H1 (cell line): ENCODE measurements at regions not wholly inside any gene's neighbourhood (a gene's known extent, or its start where the extent isn't known, plus 50 kb on each side); places are given as distances from the start of the nearest gene placed in this dataset.

Experiments
- CTCF ChIA-PET: fragments of 300-600 bp; sonication (Branson Sonifier 250); formaldehyde crosslinking; loops from one replicate; lab custom pipeline; 2021; ENCODE audit not compliant: partially characterized antibody; lab: Charles Lee
- POLR2A ChIA-PET: fragments of 300-600 bp; sonication (Branson Sonifier 250); formaldehyde crosslinking; loops from one replicate; lab custom pipeline; 2021; ENCODE audit warnings: inconsistent platforms; ENCODE audit not compliant: partially characterized antibody; lab: Charles Lee
- DNase-seq, 2 experiments: peaks; one replicate each; pipeline versions ENCODE4 v3.0.0 to v3.0.0-alpha.2; 2010 to 2022; ENCODE audit warnings: low spot score in 2 of 2, low read depth in 1 of 2, mixed read lengths in 1 of 2
- FAIRE-seq: peaks from 2 replicates; lab custom pipeline; 2011; peaks lifted over from hg19 to GRCh38; lab: Jason Lieb, UNC
- H2AFZ ChIP-seq: 2 replicates; pipeline ENCODE4 v1.8.1; 2012; ENCODE audit warnings: low read length, inconsistent platforms
- H2AK5ac ChIP-seq: 2 replicates; pipeline ENCODE4 v1.6.1; 2013; ENCODE audit warnings: low read depth, low read length
- H2BK120ac ChIP-seq: replicated peaks from 2 replicates; pipeline ENCODE3; 2013; ENCODE audit warnings: low read depth, low read length, inconsistent platforms
- H2BK12ac ChIP-seq: 2 replicates; pipeline ENCODE4 v1.6.1; 2013; ENCODE audit warnings: low read depth, low read length
- H2BK15ac ChIP-seq: 2 replicates; pipeline ENCODE4 v1.6.1; 2013; ENCODE audit warnings: low read length
- H2BK20ac ChIP-seq: 2 replicates; pipeline ENCODE4 v1.6.1; 2013; ENCODE audit warnings: low read length
- H2BK5ac ChIP-seq: 2 replicates; pipeline ENCODE4 v1.6.1; 2013; ENCODE audit warnings: low read depth, low read length
- H3K14ac ChIP-seq: 2 replicates; pipeline ENCODE4 v1.6.1; 2013; ENCODE audit warnings: inconsistent platforms; ENCODE audit not compliant: insufficient read length
- H3K18ac ChIP-seq: 2 replicates; pipeline ENCODE4 v1.6.1; 2013; ENCODE audit warnings: low read length; ENCODE audit errors: extremely low read depth
- H3K23ac ChIP-seq: 2 replicates; pipeline ENCODE4 v1.6.1; 2013; ENCODE audit warnings: inconsistent platforms; ENCODE audit not compliant: insufficient read length
- H3K23me2 ChIP-seq: 2 replicates; pipeline ENCODE4 v1.6.1; 2013; ENCODE audit warnings: low read depth, low read length
- H3K27ac ChIP-seq: 2 replicates; pipeline ENCODE4 v1.6.1; 2011; ENCODE audit warnings: low read depth, low read length, inconsistent platforms
- H3K27me3 ChIP-seq, 4 experiments: replicated peaks in 1 of 4; 1 replicate in 1 of 4; 2 replicates in 3 of 4; pipeline versions ENCODE4 v1.6.1 to v1.8.1; 2011 to 2013; ENCODE audit warnings: low read length in 3 of 4, mild to moderate bottlenecking in 3 of 4, inconsistent platforms in 2 of 4, mixed read lengths in 2 of 4, moderate library complexity in 1 of 4; ENCODE audit not compliant: control insufficient read depth in 3 of 4, insufficient read depth in 3 of 4; ENCODE audit errors: extremely low read depth in 1 of 4
- H3K36me3 ChIP-seq, 4 experiments: 2 replicates each; pipeline versions ENCODE4 v1.6.1 to v1.8.1; 2011 to 2013; ENCODE audit warnings: mild to moderate bottlenecking in 4 of 4, low read length in 3 of 4, moderate library complexity in 2 of 4, control low read depth in 1 of 4, inconsistent platforms in 1 of 4; ENCODE audit not compliant: insufficient read depth in 4 of 4, control insufficient read depth in 2 of 4
- H3K4ac ChIP-seq: replicated peaks from 2 replicates; pipeline ENCODE3; 2013; ENCODE audit warnings: low read length, low read depth, mixed read lengths, inconsistent platforms; ENCODE audit not compliant: insufficient read length
- H3K4me1 ChIP-seq, 4 experiments: replicated peaks in 1 of 4; 1 replicate in 1 of 4; 2 replicates in 3 of 4; pipeline versions ENCODE4 v1.6.1 to v1.8.1; 2011 to 2013; ENCODE audit warnings: low read length in 3 of 4, inconsistent platforms in 2 of 4, mixed read lengths in 1 of 4; ENCODE audit not compliant: insufficient read depth in 4 of 4, control insufficient read depth in 3 of 4
- H3K4me2 ChIP-seq, 2 experiments: 2 replicates each; pipeline versions ENCODE4 v1.6.1 to v1.8.1; 2011 to 2013; ENCODE audit warnings: low read depth in 2 of 2, low read length in 2 of 2, control low read depth in 1 of 2, inconsistent platforms in 1 of 2, mild to moderate bottlenecking in 1 of 2; ENCODE audit not compliant: insufficient read depth in 1 of 2
- H3K4me3 ChIP-seq, 4 experiments: fragments of 200-600, 300-600 bp in 1 of 4; sonication (generic), shearing (Covaris generic), sonication (Bioruptor Twin) in 1 of 4; 2 replicates each; pipeline versions ENCODE4 v1.5.1 to v1.8.1; 2011 to 2016; ENCODE audit warnings: low read length in 4 of 4, low read depth in 3 of 4, control low read depth in 2 of 4, inconsistent platforms in 2 of 4, mild to moderate bottlenecking in 2 of 4, mixed read lengths in 1 of 4, moderate library complexity in 1 of 4; ENCODE audit not compliant: insufficient read depth in 2 of 4; ENCODE audit errors: extremely low read depth in 1 of 4
- H3K56ac ChIP-seq: replicated peaks from 2 replicates; pipeline ENCODE3; 2013; ENCODE audit warnings: low read depth, mild to moderate bottlenecking, mixed read lengths, low read length, inconsistent platforms; ENCODE audit not compliant: insufficient read length
- H3K79me1 ChIP-seq: 2 replicates; pipeline ENCODE4 v1.6.1; 2013; ENCODE audit warnings: low read depth, low read length, control low read depth
- H3K79me2 ChIP-seq, 2 experiments: 2 replicates each; pipeline versions ENCODE4 v1.6.1 to v1.8.1; 2012 to 2013; ENCODE audit warnings: low read length in 2 of 2, mild to moderate bottlenecking in 2 of 2, inconsistent platforms in 1 of 2; ENCODE audit not compliant: insufficient read depth in 2 of 2, control insufficient read depth in 1 of 2
- H3K9ac ChIP-seq, 4 experiments: replicated peaks in 1 of 4; 1 replicate in 1 of 4; 2 replicates in 3 of 4; pipeline versions ENCODE4 v1.6.1 to v1.8.1; 2011 to 2013; ENCODE audit warnings: low read depth in 3 of 4, low read length in 3 of 4, control low read depth in 2 of 4, mild to moderate bottlenecking in 2 of 4, moderate library complexity in 2 of 4, inconsistent platforms in 1 of 4; ENCODE audit errors: extremely low read depth in 1 of 4
- H3K9me3 ChIP-seq, 2 experiments: 2 replicates each; pipeline versions ENCODE4 v1.6.1 to v1.8.1; 2012 to 2013; ENCODE audit warnings: mild to moderate bottlenecking in 2 of 2, moderate library complexity in 2 of 2, control low read depth in 1 of 2, inconsistent platforms in 1 of 2, low read depth in 1 of 2, low read length in 1 of 2, mixed read lengths in 1 of 2; ENCODE audit not compliant: insufficient read depth in 2 of 2
- H4K20me1 ChIP-seq, 2 experiments: replicated peaks in 1 of 2; 2 replicates each; pipeline versions ENCODE3 to v1.8.1; 2011 to 2013; ENCODE audit warnings: inconsistent platforms in 2 of 2, low read length in 2 of 2, mild to moderate bottlenecking in 1 of 2; ENCODE audit not compliant: insufficient read depth in 2 of 2, control insufficient read depth in 1 of 2
- H4K5ac ChIP-seq: 2 replicates; pipeline ENCODE4 v1.6.1; 2013; ENCODE audit warnings: low read length, low read depth, mixed read lengths, inconsistent platforms; ENCODE audit not compliant: insufficient read length
- H4K8ac ChIP-seq: 2 replicates; pipeline ENCODE4 v1.8.0; 2013; ENCODE audit warnings: mild to moderate bottlenecking, moderate library complexity, low read length, inconsistent platforms; ENCODE audit not compliant: insufficient read depth; ENCODE audit errors: extremely low read depth
- H4K91ac ChIP-seq: replicated peaks from 2 replicates; pipeline ENCODE3; 2013; ENCODE audit warnings: low read length, mixed read lengths, inconsistent platforms; ENCODE audit not compliant: insufficient read length
- ATF3 ChIP-seq: IDR thresholded peaks from 2 replicates; pipeline ENCODE4 v1.6.1; 2011; ENCODE audit warnings: low read depth, mild to moderate bottlenecking, low read length; ENCODE audit not compliant: insufficient read depth
- BCL11A ChIP-seq, 2 experiments: IDR thresholded peaks; one replicate each; pipeline ENCODE4 v1.6.1; 2011; ENCODE audit warnings: low read depth in 2 of 2, low read length in 2 of 2, mild to moderate bottlenecking in 2 of 2
- BRCA1 ChIP-seq: IDR thresholded peaks from 2 replicates; pipeline ENCODE4 v1.6.1; 2012; ENCODE audit warnings: low read depth, low read length, improper control_type of control experiment
- CTCF ChIP-seq, 3 experiments: IDR thresholded peaks; 1 replicate in 2 of 3; 2 replicates in 1 of 3; pipeline versions ENCODE4 v1.5.1 to v1.6.1; 2011; ENCODE audit warnings: low read length in 3 of 3, mild to moderate bottlenecking in 3 of 3, inconsistent platforms in 2 of 3, low read depth in 1 of 3, moderate library complexity in 1 of 3; ENCODE audit not compliant: insufficient read depth in 1 of 3; ENCODE audit errors: control extremely low read depth in 1 of 3
- FOSL1 ChIP-seq: IDR thresholded peaks from 2 replicates; pipeline ENCODE4 v1.6.1; 2011; ENCODE audit warnings: mild to moderate bottlenecking, low read depth, low read length, moderate library complexity; ENCODE audit not compliant: insufficient read depth
- RAD21 ChIP-seq, 2 experiments: IDR thresholded peaks in 1 of 2; conservative IDR thresholded peaks in 1 of 2; 2 replicates each; pipeline ENCODE4 v1.6.1; 2011; ENCODE audit warnings: low read depth in 2 of 2, low read length in 2 of 2, improper control_type of control experiment in 1 of 2, inconsistent platforms in 1 of 2, mild to moderate bottlenecking in 1 of 2, moderate library complexity in 1 of 2
- RNF2 ChIP-seq: fragments of 200-900, 300-1000 bp; sonication (generic); IDR thresholded peaks from 2 replicates; pipeline ENCODE4 v1.7.1; 2016; ENCODE audit warnings: borderline replicate concordance, low read depth, mild to moderate bottlenecking, antibody characterized with exemption, low read length; ENCODE audit not compliant: poor library complexity, severe bottlenecking; ENCODE audit errors: missing control alignments
- RXRA ChIP-seq: IDR thresholded peaks from 2 replicates; pipeline ENCODE4 v1.6.1; 2011; ENCODE audit warnings: low read depth, mild to moderate bottlenecking, low read length, moderate library complexity; ENCODE audit not compliant: insufficient read depth
- YY1 ChIP-seq: IDR thresholded peaks from 2 replicates; pipeline ENCODE4 v1.6.1; 2011; ENCODE audit warnings: low read depth, mild to moderate bottlenecking, low read length
- ZNF274 ChIP-seq: IDR thresholded peaks from 2 replicates; pipeline ENCODE4 v1.7.0; 2012; ENCODE audit warnings: low read length, borderline replicate concordance; ENCODE audit errors: extremely low read depth
- TF ChIP-seq, protein P1 (sequence below): IDR thresholded peaks from 2 replicates; pipeline ENCODE4 v1.6.1; 2012; ENCODE audit warnings: inconsistent platforms

DNA sequence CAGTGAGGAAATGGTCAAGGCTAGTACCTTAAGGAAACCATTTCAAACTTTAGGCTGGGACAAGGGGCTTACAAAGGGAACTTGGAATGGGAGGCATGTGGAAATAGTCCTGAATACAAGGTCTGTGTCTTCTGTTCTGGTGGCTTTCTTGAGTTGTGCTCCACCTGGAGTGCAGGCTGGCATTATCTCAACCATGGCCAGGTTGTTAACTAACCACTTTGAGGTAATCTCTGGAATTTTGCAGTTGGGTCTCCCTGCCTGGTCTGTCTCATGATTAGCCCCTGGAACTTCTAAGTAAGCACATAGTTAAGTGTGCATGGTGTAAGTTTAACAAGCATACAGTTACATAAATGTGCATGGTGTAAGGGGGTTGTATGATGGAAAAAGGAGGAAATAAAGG lies 77.5 kb downstream of the PCDH18 start:
- no peak overlapping the region for H3K14ac ChIP-seq
- peak; percentile 39 for FAIRE-seq
- no peak overlapping the region for H4K8ac ChIP-seq
- no peak overlapping the region for H2BK5ac ChIP-seq
- H2AK5ac ChIP-seq: no peak overlapping the region
- no peak overlapping the region for H2BK12ac ChIP-seq
- H2BK20ac ChIP-seq: no peak overlapping the region
- no peak overlapping the region for H2BK120ac ChIP-seq
- H2AFZ ChIP-seq: peak overlapping the region; percentile 55; the same call in 1 of the 2 replicates
- no peak overlapping the region for H3K27ac ChIP-seq
- no peaks in the 10 kb centered on the region for H3K79me1 ChIP-seq
- no peak overlapping the region for H4K91ac ChIP-seq
- no peaks in the 10 kb centered on the region for H3K36me3 ChIP-seq
- no peak overlapping the region for H3K4me3 ChIP-seq
- no peak overlapping the region for H3K4me2 ChIP-seq
- no peaks in the 10 kb centered on the region for H3K79me2 ChIP-seq
- no peak for DNase-seq
- H4K20me1 ChIP-seq: no peaks in the 10 kb centered on the region
- ChIA-PET CTCF (no interaction called here), POLR2A (no interaction called here)
- no peak overlapping the region for H3K4ac ChIP-seq
- no peaks in the 10 kb centered on the region for H3K9me3 ChIP-seq
- H4K5ac ChIP-seq: no peak overlapping the region
- H3K9ac ChIP-seq: no peak overlapping the region
- H3K23me2 ChIP-seq: no peaks in the 10 kb centered on the region
- no peak overlapping the region for H3K18ac ChIP-seq
- no peak overlapping the region for H2BK15ac ChIP-seq
- peaks cover 0 to 11% (median 4%) of the 10 kb centered on the region in 4 experiments; a peak in 2 of 7 replicates for H3K4me1 ChIP-seq
- no peak overlapping the region for H3K56ac ChIP-seq
- H3K23ac ChIP-seq: no peak overlapping the region
- H3K27me3 ChIP-seq: no peaks in the 10 kb centered on the region
- TF ChIP-seq RXRA (no peak), RNF2 (no peak), ATF3 (no peak), BRCA1 (no peak), ZNF274 (no peak), FOSL1 (no peak), BCL11A (IDR thresholded peaks at IDR 0.05; ENCODE audit: low read depth in 2 of 2, low read length in 2 of 2) (no peak), RAD21 (IDR thresholded peaks at IDR 0.05 in 1 of 2, conservative IDR thresholded peaks at IDR 0.05 in 1 of 2; ENCODE audit: low read depth in 2 of 2, low read length in 2 of 2) (no peak), YY1 (no peak), CTCF (IDR thresholded peaks at IDR 0.05; ENCODE audit: control extremely low read depth in 1 of 3, insufficient read depth in 1 of 3, low read depth in 1 of 3, low read length in 3 of 3) (no peak)
- TF ChIP-seq, protein P1, sequence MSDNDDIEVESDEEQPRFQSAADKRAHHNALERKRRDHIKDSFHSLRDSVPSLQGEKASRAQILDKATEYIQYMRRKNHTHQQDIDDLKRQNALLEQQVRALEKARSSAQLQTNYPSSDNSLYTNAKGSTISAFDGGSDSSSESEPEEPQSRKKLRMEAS: no peak
